ENCODE measurements at regions not wholly inside any gene's neighbourhood (a gene's known extent, or its start where the extent isn't known, plus 50 kb on each side); places are given as distances from the start of the nearest gene placed in this dataset.

DNA sequence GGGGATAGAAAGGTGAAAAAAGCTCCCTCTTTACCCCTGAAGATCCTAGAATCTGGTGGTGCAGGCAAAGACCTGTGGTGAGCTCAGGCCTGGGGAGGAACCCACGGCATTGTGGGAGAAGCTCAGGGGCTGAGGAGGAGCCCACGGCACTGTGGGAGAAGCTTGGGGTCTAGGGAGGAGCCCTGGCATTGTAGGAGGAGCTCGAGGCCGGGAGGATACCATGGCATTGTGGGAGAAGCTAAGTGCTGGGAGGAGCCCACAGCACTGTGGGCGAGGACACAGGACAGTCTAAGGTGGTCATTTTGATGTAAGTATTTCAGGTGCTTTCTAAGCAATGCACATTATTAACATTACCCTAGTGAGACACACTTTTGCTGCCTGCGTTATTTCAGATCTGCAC lies 179.7 kb downstream of the HSD17B3 start:
- no peak overlapping the region for H3K27ac Mint-ChIP-seq (ENCODE audit: unreplicated experiment)
- no peak for DNase-seq (ENCODE audit: low spot score)
- H3K27me3 Mint-ChIP-seq (ENCODE audit: unreplicated experiment): peaks cover 3% of the 10 kb centered on the region
- TF ChIP-seq, protein P1, sequence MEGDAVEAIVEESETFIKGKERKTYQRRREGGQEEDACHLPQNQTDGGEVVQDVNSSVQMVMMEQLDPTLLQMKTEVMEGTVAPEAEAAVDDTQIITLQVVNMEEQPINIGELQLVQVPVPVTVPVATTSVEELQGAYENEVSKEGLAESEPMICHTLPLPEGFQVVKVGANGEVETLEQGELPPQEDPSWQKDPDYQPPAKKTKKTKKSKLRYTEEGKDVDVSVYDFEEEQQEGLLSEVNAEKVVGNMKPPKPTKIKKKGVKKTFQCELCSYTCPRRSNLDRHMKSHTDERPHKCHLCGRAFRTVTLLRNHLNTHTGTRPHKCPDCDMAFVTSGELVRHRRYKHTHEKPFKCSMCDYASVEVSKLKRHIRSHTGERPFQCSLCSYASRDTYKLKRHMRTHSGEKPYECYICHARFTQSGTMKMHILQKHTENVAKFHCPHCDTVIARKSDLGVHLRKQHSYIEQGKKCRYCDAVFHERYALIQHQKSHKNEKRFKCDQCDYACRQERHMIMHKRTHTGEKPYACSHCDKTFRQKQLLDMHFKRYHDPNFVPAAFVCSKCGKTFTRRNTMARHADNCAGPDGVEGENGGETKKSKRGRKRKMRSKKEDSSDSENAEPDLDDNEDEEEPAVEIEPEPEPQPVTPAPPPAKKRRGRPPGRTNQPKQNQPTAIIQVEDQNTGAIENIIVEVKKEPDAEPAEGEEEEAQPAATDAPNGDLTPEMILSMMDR (IDR thresholded peaks at IDR 0.05; ENCODE audit: unreplicated experiment): no peak
- H3K4me1 Mint-ChIP-seq (ENCODE audit: unreplicated experiment): peaks cover 15% of the 10 kb centered on the region
- H3K9me3 Mint-ChIP-seq (ENCODE audit: unreplicated experiment): no peaks in the 10 kb centered on the region
- H3K36me3 Mint-ChIP-seq (ENCODE audit: low read depth, unreplicated experiment): peaks cover 11% of the 10 kb centered on the region
- no peak overlapping the region for H3K4me3 Mint-ChIP-seq (ENCODE audit: unreplicated experiment)

DNA sequence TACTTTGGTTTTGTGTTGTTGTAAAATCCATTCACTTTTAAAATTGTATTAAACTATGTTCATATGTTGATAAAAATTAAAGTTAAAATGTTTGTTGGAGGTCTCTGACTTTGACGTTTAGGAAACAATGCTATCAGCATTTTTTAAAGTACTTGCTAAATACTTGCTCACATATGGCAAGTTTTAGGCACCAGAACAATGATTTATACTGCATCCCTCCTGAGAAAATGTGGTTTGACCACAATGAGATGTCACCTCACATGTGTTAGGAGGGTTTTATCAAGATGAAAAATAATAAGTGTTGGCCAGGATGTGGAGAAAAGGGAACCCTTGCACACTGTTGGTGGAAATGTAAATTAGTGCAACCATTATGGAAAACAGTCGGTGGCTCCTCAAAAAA lies 180.8 kb downstream of the HSD17B3 start:
- TF ChIP-seq, protein P1 (IDR thresholded peaks at IDR 0.05; ENCODE audit: unreplicated experiment): no peak
- no peak for DNase-seq (ENCODE audit: low spot score)
- Mint-ChIP-seq H3K4me3 (ENCODE audit: unreplicated experiment) (no peak overlapping the region), H3K4me1 (ENCODE audit: unreplicated experiment) (peaks cover 14% of the 10 kb centered on the region), H3K9me3 (ENCODE audit: unreplicated experiment) (no peaks in the 10 kb centered on the region), H3K27ac (ENCODE audit: unreplicated experiment) (no peak overlapping the region), H3K36me3 (ENCODE audit: low read depth, unreplicated experiment) (peaks cover 13% of the 10 kb centered on the region), H3K27me3 (ENCODE audit: unreplicated experiment) (peaks cover under 1% of the 10 kb centered on the region)

DNA sequence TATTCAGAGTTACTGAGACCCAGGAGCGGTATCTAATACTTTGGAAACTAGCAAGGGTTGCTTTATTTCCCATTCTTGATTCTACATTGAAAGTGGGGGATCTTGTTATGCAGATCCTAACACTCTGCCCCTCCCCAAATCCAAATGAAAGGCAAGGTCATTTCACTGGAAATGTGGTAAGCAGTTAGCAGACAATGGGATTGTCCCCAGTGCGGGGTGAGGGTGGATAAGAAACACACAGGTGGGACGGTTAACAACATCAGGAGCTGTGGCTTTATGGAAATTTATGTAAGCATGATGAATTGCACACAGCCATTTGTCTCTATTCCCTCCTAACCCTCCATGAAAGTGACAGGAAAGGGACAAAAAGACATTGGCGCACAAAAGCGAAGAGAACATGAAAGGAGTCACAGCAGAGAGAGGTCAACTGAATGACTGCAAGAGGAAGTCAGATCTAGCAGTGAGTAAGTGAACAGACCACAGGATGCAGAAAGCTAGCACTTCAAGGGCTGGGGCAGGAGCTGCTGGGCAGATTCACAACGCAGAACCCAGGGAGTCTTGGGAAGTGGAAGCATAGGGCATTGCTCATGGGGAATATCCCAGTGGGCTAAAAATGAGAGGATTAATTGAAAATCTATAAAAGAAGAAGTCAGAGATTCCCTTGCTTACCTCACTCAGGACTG lies 184.4 kb downstream of the HSD17B3 start:
- no peak overlapping the region for H3K27ac Mint-ChIP-seq (ENCODE audit: unreplicated experiment)
- no peaks in the 10 kb centered on the region for H3K9me3 Mint-ChIP-seq (ENCODE audit: unreplicated experiment)
- TF ChIP-seq, protein P1 (IDR thresholded peaks at IDR 0.05; ENCODE audit: unreplicated experiment): no peak
- H3K36me3 Mint-ChIP-seq (ENCODE audit: low read depth, unreplicated experiment): peaks cover 13% of the 10 kb centered on the region
- H3K27me3 Mint-ChIP-seq (ENCODE audit: unreplicated experiment): peaks cover 7% of the 10 kb centered on the region
- H3K4me1 Mint-ChIP-seq (ENCODE audit: unreplicated experiment): peaks cover 18% of the 10 kb centered on the region
- H3K4me3 Mint-ChIP-seq (ENCODE audit: unreplicated experiment): no peak overlapping the region
- no peak for DNase-seq (ENCODE audit: low spot score)

DNA sequence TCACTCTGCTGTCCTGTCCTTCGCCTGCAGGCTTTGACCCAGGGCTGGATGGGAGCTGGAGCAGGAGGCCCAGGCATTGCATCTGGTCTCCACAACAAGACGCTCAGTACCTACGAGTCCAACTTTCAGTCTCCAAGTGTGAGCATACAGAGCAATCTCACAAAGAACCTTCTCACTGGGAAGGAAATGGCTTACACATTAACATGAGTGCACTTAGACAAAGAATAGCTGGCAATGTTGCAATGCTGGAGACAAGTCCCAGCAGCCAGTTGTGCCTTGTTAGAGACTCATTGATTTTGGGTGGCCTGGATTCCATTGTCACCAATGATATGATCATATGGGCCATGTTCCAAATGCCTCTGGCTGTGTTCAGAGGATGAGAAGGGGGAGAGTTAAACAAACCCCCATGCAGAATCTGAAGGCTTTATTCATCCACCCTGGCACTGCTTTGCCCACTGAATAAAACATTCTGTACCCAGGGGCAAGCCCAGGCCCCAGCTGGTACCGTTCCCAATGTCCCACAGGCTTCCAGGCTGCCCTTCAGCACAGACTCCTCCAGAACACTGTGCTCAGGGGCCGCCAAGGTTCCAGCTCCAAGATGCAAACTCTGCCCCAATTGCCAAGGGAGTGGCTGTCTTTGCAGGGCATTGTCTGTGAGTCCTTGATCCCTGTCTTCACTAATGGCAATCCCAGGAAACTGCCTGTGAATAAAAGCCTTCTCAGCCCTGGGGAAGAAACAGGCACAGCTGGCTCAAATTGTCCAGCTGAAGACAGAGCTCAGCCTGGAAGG lies 185.5 kb downstream of the HSD17B3 start:
- peaks cover 7% of the 10 kb centered on the region for H3K27me3 Mint-ChIP-seq (ENCODE audit: unreplicated experiment)
- no peak overlapping the region for H3K4me3 Mint-ChIP-seq (ENCODE audit: unreplicated experiment)
- DNase-seq (ENCODE audit: low spot score): no peak
- TF ChIP-seq, protein P1 (IDR thresholded peaks at IDR 0.05; ENCODE audit: unreplicated experiment): no peak
- peaks cover 18% of the 10 kb centered on the region for H3K4me1 Mint-ChIP-seq (ENCODE audit: unreplicated experiment)
- H3K36me3 Mint-ChIP-seq (ENCODE audit: low read depth, unreplicated experiment): peaks cover 13% of the 10 kb centered on the region
- no peak overlapping the region for H3K27ac Mint-ChIP-seq (ENCODE audit: unreplicated experiment)
- no peaks in the 10 kb centered on the region for H3K9me3 Mint-ChIP-seq (ENCODE audit: unreplicated experiment)

DNA sequence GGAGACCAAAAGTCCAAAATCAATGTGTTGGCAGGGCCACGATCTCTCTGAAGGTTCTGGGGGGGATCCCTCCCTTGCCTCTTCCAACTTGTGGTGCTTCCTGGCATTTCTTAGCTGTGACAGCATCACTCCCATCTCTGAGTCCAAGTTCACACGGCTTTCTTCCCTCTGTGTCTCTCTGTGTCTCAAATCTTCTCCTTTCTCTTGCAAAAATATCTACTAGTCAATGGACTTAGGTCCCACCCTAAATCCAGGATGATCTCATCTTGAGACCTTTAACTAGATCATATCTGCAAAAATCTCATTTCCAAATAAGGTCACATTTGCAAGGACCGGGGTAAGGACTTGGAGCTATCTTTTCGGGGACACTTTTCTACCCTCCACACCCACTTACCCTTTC lies 186.1 kb downstream of the HSD17B3 start:
- Mint-ChIP-seq H3K27me3 (ENCODE audit: unreplicated experiment) (peaks cover 7% of the 10 kb centered on the region), H3K4me1 (ENCODE audit: unreplicated experiment) (peaks cover 18% of the 10 kb centered on the region), H3K4me3 (ENCODE audit: unreplicated experiment) (no peak overlapping the region), H3K36me3 (ENCODE audit: low read depth, unreplicated experiment) (peaks cover 13% of the 10 kb centered on the region), H3K27ac (ENCODE audit: unreplicated experiment) (no peak overlapping the region), H3K9me3 (ENCODE audit: unreplicated experiment) (no peaks in the 10 kb centered on the region)
- TF ChIP-seq, protein P1 (IDR thresholded peaks at IDR 0.05; ENCODE audit: unreplicated experiment): no peak
- no peak for DNase-seq (ENCODE audit: low spot score)

Data from endothelial cell (in vitro differentiated cells).